ENCODE measurements at regions not wholly inside any gene's neighbourhood (a gene's known extent, or its start where the extent isn't known, plus 50 kb on each side); places are given as distances from the start of the nearest gene placed in this dataset.

GRCh38 chr2:2493496-2493895 is 162.4 kb upstream of the MYT1L start:
- 75 to 76% methylated on average over 5 of the region's 5 CpGs for WGBS, 2 donors
- H3K27ac ChIP-seq = no peak overlapping the region
- H3K27me3 ChIP-seq = no peaks in the 10 kb centered on the region
- no peaks in the 10 kb centered on the region for H3K9me3 ChIP-seq
- no peak overlapping the region for H3K4me3 ChIP-seq
- no peaks in the 10 kb centered on the region for H3K36me3 ChIP-seq
- intact Hi-C loops (cut with DNase I) = no loop called here
- no peak for TF ChIP-seq CTCF (IDR thresholded peaks at IDR 0.05)
- no peak for TF ChIP-seq EP300 (IDR thresholded peaks at IDR 0.05)
- TF ChIP-seq POLR2A (IDR thresholded peaks at IDR 0.05) = no peak
- TF ChIP-seq POLR2AphosphoS5 (IDR thresholded peaks at IDR 0.05) = no peak
- H3K4me1 ChIP-seq = no peaks in the 10 kb centered on the region
- no peak for DNase-seq

- TF ChIP-seq EP300 (IDR thresholded peaks at IDR 0.05) (no peak), POLR2A (IDR thresholded peaks at IDR 0.05) (no peak), CTCF (IDR thresholded peaks at IDR 0.05) (no peak), POLR2AphosphoS5 (IDR thresholded peaks at IDR 0.05) (no peak)
- intact Hi-C loops (cut with DNase I) = no loop called here
Observed at GRCh38 chr2:2492800-2493199, 161.7 kb upstream of the MYT1L start.

GRCh38 chr2:2491964-2492363 is 160.9 kb upstream of the MYT1L start:
- no peaks in the 10 kb centered on the region for H3K27me3 ChIP-seq
- no peaks in the 10 kb centered on the region for H3K9me3 ChIP-seq
- DNase-seq = no peak
- WGBS, 2 donors = 58 to 79% methylated on average over 2 of the region's 2 CpGs
- no peaks in the 10 kb centered on the region for H3K4me1 ChIP-seq
- H3K36me3 ChIP-seq = no peaks in the 10 kb centered on the region
- no peak overlapping the region for H3K4me3 ChIP-seq
- H3K27ac ChIP-seq = no peak overlapping the region
- intact Hi-C loops (cut with DNase I) = no loop called here
- TF ChIP-seq EP300 (IDR thresholded peaks at IDR 0.05) (no peak), CTCF (IDR thresholded peaks at IDR 0.05) (no peak), POLR2A (IDR thresholded peaks at IDR 0.05) (no peak), POLR2AphosphoS5 (IDR thresholded peaks at IDR 0.05) (no peak)

More at GRCh38 chr2:2492800-2493199, 161.7 kb upstream of the MYT1L start:
- no peaks in the 10 kb centered on the region for H3K9me3 ChIP-seq
- H3K36me3 ChIP-seq = no peaks in the 10 kb centered on the region
- whole genome bisulfite sequencing, 2 donors = 68 to 83% methylated on average over 4 of the region's 4 CpGs
- DNase-seq = no peak
- no peak overlapping the region for H3K27ac ChIP-seq
- no peaks in the 10 kb centered on the region for H3K4me1 ChIP-seq
- no peak overlapping the region for H3K4me3 ChIP-seq
- no peaks in the 10 kb centered on the region for H3K27me3 ChIP-seq

GRCh38 chr2:2484301-2484700 is 153.2 kb upstream of the MYT1L start:
- Histone ChIP-seq H3K36me3 (no peaks in the 10 kb centered on the region), H3K27me3 (no peaks in the 10 kb centered on the region), H3K4me1 (no peaks in the 10 kb centered on the region), H3K27ac (no peak overlapping the region), H3K9me3 (peaks cover 0 to 2% (median 0%) of the 10 kb centered on the region in 4 donors), H3K4me3 (no peak overlapping the region)
- no peak for DNase-seq
- intact Hi-C loops (cut with DNase I) = no loop called here
- TF ChIP-seq CTCF (IDR thresholded peaks at IDR 0.05) = no peak
- TF ChIP-seq EP300 (IDR thresholded peaks at IDR 0.05) = no peak
- no peak for TF ChIP-seq POLR2A (IDR thresholded peaks at IDR 0.05)
- TF ChIP-seq POLR2AphosphoS5 (IDR thresholded peaks at IDR 0.05) = no peak
- 73 to 93% methylated on average over 8 of the region's 8 CpGs for WGBS, 2 donors

- Histone ChIP-seq H3K4me1 (no peaks in the 10 kb centered on the region), H3K9me3 (peaks cover 0 to 2% (median 0%) of the 10 kb centered on the region in 4 donors)
Observed at GRCh38 chr2:2482851-2483250, 151.8 kb upstream of the MYT1L start.

More at GRCh38 chr2:2482851-2483250, 151.8 kb upstream of the MYT1L start:
- intact Hi-C loops (cut with DNase I) = no loop called here
- H3K36me3 ChIP-seq = no peaks in the 10 kb centered on the region
- no peaks in the 10 kb centered on the region for H3K27me3 ChIP-seq
- no peak for DNase-seq
- TF ChIP-seq CTCF (IDR thresholded peaks at IDR 0.05) (no peak), EP300 (IDR thresholded peaks at IDR 0.05) (no peak), POLR2A (IDR thresholded peaks at IDR 0.05) (no peak), POLR2AphosphoS5 (IDR thresholded peaks at IDR 0.05) (no peak)
- no peak overlapping the region for H3K4me3 ChIP-seq
- WGBS, 2 donors = 79 to 87% methylated on average over 4 of the region's 4 CpGs
- no peak overlapping the region for H3K27ac ChIP-seq

All from sigmoid colon (tissue), 6 donors.